Hematopoietic multipotent progenitor cell treated with erythropoietin and hydrocortisone succinate and interleukin-3 and kit ligand, for 8 days (in vitro differentiated cells): ENCODE measurements at regions not wholly inside any gene's neighbourhood (a gene's known extent, or its start where the extent isn't known, plus 50 kb on each side); places are given as distances from the start of the nearest gene placed in this dataset.
A peak's percentile ranks its signal among the peaks of the same experiment; 100 is the strongest.
"Not testable (repeated sequence)": the region's sequence is repeated elsewhere in the genome, so short reads cannot be mapped to it uniquely, and the experiment has no call there.

Experiments
- DNase-seq: peaks from one replicate; pipeline ENCODE4 v3.0.0-alpha.2; 2015

DNA sequence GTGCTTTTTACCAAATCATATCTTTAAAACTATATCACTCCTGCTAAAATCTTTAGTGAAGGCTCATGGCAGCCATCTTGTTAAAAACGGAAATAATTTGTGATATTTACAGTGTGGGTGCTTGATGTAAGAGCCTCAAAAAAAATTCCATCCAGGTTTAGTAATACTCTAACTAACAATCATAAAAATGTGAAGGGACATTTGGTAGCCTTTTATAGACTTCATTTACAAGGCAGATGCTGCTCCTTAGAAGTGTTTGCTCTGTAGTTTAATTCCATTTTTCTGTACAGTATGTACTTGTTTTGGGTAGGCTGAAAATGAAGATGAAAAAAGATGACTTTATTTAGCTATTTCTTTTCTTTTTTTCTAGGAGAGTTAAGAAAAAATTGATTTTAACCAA lies 525.0 kb downstream of the ZEB2 start:
- DNase-seq, result no peak

DNA sequence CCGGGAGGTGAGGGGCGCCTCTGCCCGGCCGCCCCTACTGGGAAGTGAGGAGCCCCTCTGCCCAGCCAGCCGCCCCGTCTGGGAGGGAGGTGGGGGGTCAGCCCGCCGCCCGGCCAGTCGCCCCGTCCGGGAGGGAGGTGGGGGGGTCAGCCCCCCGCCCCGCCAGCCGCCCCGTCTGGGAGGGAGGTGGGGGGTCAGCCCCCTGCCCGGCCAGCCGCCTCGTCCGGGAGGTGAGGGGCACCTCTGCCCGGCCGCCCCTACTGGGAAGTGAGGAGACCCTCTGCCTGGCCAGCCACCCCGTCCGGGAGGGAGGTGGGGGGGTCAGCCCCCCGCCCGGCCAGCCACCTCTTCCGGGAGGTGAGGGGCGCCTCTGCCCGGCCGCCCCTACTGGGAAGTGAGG lies 528.3 kb downstream of the ZEB2 start:
- not testable (repeated sequence) for DNase-seq

DNA sequence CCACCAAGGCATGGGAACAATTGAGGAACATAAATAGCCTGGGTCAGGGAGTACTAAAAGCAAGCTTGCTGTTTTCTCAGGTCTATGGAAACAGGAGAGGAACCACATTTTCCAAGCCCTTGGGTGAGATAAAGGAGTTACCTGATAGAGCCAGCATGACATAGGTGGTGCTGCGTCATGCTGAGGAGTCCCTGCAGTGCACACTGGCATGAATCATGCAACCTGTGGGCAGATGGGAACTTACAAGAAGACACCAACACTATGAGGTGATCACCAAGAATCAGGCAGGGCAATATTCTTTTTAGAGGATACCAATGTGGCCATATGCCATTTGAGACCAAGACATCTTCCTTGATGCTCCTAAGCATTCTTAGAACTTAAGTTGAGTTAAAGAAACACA lies 531.8 kb downstream of the ZEB2 start:
- DNase-seq, result no peak

DNA sequence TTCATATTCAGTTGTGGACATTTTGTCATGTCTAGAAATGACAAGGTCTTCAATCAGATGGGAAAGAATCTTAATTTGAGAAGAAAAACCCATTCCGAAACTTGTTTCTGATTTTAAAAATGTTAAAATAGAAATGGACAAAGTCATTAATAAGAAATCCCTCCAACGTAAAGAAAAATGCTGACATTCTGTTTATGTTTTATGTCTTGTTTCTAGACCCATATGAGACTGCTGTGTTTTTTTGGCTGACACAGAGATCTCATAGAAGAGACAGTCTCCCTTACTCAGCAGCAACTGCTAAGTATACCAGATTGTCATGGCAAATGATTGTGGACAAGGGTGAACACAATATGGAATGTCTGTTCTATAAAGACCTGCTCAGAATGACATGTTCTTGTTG lies 538.5 kb downstream of the ZEB2 start:
- no peak for DNase-seq

DNA sequence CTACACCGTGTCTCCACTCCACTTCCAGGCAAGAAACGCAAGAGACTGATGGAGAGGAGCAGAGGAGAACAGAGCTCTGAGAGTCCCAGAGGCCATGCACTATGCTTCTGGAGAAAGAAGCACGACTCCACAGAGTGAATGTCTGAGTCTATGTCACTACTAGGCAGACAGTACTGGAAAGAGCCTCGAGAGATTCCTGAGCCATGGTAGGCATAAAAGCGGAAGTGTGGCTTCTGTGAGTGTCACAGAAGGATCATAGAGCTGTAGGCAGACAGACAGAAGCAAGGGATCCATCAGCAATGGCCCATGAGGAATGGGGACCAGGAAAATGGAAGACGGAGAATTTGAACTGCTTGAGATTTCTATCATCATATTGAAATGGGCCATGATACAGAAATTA lies 542.6 kb downstream of the ZEB2 start:
- no peak for DNase-seq

DNA sequence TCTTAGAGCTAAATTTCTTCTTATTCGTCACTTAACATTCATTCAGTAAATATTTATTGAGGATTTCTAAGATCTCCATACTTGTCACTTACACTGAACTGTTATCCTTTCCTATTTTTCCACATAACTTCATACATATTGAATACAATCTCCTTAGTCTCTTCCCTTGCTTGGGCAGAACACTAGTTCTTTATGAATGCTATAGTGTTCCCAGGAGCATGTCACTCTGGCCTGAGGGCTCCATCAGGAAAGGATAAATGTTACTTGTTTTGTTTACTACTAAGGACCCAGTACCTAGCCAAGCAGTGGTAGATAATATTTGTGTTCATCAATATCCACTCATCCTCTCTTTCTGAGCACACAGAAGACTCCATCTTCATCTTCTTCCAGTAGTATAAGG lies 544.7 kb downstream of the ZEB2 start:
- DNase-seq, result no peak

DNA sequence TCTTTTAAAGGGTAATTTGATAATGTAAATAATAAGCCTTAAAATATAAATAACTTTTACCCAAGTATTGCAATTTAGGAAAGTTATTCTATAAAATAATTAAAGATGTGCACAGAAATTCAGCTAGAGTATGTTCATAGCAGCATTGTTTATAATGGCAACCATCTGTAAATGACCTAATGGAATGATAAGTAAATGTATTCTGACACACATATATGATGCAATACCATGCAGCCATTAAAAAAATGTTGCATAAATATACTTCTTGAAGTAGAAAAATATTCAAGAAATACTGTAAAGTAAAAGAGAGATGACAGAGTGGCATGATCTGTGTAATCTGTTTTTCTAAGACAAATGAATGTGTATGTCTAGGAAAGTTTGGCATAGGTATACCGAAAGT lies 545.7 kb downstream of the ZEB2 start:
- DNase-seq, result no peak

DNA sequence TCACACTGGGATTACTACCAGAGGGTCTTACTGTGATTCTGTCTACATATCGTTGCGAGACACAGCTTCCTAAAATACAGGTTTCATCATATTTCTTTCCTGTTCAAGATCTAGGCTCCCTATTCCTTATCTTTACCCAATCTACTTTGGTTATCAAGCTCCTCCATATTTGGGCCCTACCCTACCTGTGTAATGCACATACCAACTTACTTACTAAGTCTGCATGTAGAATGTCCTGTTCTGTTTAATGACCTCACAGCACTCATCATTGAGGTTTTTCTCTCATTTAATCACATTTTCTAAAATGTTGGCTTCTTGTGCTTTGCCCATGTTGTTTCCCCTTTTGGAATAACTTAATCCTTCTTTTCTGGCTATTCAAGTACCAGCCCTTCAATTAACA lies 551.1 kb downstream of the ZEB2 start:
- DNase-seq, result no peak

DNA sequence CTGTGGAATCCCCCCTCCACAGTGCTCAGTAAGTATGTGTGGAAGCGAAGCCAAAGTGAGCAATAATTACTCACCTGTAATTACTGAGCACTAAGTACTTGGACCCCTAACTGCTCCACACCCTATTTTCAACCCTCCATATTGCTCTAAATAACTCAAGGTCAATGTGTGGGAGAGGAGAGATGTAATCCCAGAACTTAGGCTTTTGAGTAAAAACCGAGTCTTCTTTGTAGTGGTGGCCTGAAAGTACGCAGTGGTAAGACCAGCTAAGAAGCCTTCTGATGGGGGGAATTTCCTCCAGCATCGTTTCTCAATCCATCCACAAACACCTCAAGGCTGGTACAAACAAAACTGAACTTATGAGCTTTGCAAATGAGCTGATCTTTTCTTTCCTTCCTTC lies 551.6 kb downstream of the ZEB2 start:
- no peak for DNase-seq

DNA sequence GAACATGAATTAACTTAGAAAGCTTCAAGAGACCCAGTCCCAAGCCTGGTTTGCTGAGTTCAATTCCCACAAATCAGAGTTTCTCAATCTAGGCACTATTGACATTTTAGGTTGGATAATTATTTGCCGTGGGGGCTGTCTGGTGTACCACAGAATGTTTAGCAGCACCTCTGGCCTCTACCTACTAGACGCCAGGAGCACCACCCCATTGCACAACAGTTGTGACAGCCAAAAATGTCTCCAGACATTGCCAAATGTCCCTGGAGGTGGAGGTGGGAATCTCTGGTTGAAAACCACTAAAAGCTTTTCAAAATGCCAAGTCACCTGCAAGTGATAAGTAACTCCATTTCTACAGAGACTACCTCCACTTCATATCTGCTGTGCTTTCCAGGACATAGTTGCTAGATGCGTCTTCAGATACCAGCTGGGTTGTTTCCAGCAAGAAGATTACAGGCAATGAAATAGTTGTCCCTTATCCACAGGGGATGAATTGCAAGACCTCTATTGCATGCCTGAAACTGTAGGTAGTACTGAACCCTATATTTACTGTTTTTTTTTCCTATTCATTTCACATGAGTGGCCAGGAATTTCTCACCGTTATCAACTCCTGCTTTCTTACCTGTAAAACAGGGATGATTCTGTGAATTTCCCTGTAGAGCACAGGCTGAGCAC lies 554.3 kb downstream of the ZEB2 start:
- DNase-seq, result no peak

DNA sequence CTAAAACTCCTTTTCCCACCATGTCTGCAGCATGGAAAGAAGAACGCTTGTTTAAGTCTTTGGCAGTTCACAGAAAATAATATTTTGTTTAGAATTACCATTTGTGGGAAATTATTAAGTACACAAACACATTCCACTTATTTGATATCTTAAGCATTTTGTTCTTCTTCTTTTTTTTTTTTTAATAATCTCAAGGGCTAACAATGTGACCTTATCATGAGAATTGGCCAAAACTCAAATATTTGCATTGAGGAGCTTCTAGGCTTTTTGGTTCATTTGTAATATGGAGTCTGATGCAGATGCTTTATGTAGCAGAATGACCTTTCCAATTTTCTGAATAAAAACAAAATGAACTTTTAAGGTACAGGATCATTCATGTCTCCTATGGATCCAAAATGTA lies 555.0 kb downstream of the ZEB2 start:
- no peak for DNase-seq

DNA sequence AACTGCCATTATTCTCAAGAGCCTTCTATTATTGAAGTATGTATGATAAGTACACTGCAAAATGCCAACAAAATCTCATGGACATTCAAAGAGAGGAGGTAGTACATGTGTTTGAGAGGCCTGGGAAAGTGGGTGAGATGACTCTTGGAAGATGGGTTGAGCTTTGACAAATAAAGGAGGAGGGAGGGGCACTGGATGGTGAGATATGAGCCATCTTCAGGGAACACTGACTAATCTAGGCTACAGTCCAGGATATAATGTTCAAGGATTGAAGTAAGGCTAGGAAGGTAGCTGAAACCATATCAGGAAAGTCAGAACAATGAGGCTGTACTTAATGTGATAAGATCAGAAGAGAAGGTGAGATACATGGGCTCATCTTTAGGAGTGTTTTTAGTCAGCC lies 559.7 kb downstream of the ZEB2 start:
- DNase-seq, result no peak

DNA sequence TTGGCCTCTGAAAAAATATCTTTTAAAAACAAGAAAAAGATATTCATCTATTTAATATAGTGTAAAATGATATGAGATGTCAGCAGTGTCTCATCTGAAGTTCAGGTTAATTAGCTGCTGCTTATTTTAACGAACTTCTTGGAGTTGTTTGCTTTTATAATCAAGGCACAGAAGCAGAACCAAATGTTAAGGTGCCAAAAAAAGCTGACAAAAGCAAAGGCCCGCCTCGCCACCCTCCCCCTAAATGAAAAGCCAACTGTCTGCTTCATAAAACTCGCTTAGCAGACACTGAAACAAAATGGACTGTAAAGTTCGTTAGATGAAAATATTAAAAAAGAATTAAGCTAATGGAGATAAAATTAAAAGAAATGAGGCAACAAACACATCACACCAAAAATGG lies 562.6 kb downstream of the ZEB2 start:
- DNase-seq, result no peak

DNA sequence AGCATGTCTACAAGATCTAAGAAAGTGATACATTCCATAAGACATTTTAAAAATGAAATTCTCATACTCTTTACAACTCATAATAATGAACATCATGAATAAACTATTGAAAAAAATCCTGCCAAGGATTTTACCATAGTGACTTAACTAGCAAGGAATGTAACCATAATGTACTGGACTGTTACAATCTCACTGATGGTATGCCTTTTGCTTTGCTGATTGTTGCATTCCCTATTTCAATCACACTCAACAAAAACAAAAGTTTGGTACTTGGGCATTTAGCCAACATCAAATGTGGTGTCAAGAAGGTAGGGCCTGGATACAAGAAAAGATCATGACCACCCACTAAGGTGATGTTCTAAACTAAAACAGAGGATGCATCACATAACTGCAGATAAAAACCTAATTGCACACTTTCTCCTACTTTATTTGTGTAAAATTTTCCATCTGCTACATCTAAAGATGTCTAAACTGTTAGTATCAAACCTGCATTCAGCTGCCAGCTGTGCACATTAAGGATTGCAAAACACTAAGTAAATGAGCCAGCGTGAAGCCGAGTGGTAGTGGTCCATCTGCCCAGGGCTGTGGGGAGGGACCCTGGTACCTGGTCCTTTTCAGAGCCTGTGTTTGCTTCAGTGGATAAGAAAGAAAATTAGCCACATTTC lies 564.4 kb downstream of the ZEB2 start:
- DNase-seq, result no peak

DNA sequence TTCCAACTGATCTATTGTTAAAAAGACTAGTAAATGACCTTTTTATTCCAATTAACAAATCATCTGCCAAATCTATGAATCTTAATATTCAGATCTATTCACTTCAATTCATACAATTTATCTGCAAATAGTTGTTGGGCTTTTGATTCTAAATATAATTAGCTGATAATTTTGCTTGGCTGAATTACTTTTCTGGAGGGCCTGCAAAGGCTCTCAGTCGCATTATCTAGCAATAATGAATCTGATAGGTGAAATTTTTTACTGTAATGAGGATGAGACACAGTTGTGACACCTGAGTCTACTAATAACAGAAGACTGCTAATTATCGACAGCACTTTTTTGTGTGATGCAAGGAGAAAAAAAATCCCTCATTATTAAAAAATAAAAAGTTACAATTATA lies 565.1 kb downstream of the ZEB2 start:
- no peak for DNase-seq

DNA sequence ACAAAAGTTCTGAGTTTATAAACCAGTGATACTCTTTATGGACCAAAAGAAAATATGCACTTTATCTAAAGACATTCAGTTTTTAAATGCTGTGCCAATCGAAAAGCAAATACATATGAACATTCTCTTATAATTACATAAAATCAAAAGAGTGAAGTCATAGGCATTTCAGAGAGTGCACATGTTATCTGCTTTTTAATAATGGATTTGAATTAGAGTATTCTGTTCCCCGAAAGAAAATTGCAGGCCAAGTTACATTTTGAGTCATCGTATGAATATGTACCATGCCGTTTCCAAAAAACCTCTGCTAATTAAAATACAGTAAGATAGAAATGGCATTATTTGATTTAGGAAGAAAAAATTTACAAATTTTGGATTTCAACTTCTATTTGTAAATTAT lies 565.7 kb downstream of the ZEB2 start:
- DNase-seq, result no peak

DNA sequence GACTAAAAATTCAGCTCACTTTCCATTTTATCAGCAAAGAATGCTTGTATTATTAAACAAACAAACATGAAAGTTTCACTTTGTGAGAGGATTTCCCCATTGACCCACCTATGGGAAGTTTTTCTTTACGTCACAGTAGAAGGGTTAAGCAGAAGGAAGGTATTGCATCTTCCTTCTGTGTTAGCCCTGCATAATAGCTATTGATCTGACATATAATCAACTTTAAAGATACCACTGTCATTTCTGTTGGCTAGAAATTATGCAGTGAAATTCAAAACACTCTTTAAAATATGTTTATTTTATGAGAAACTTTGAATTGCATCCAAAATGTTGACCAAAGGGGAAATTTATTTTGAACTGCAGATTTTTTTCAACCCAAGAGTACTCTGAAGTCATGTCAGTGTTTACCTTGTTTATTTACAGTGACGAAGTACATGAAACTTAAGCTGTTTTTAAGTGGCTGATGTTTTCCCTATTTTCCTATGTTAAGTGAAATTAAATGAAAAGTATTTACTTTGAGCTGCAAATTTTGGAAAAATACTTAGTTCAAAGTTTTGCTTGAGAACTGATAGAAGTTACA lies 566.4 kb downstream of the ZEB2 start:
- DNase-seq, result no peak

DNA sequence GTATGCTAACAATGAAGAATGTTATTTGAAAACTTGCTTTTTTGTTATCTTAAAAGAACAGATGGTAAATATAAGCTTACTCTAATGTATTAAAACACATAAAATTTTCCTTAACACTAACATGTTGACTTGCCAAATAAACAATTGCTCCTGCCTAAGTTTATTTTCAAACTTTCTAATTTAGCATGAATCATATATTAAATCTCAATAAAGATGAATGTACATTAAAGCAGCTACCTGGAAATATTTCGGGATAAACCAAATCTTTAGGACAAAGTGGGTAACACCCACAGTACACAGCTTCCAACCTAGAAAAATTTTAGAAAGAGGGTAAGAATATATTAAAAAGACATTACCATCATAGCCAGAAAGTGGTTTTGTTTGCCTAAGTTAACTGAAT lies 567.4 kb downstream of the ZEB2 start:
- DNase-seq, result no peak

DNA sequence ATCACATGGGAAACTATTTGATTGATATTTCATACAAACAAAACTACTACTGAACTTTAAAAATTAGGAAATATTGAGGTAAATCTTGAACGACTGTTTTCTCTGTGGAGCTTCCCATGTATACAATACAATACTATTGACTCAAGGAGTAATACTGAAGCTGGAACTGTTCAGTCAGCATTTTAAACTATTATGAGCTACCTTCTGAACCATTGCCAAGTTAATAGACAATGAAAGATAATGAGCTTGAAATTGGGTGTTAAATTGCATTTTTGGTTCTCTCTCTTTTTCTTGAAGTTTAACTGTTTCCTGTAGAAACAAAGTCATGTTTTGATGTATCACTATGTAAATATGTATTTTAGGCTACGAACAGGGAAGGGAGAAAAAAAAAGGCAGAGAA lies 569.2 kb downstream of the ZEB2 start:
- DNase-seq, result peak; percentile 6

DNA sequence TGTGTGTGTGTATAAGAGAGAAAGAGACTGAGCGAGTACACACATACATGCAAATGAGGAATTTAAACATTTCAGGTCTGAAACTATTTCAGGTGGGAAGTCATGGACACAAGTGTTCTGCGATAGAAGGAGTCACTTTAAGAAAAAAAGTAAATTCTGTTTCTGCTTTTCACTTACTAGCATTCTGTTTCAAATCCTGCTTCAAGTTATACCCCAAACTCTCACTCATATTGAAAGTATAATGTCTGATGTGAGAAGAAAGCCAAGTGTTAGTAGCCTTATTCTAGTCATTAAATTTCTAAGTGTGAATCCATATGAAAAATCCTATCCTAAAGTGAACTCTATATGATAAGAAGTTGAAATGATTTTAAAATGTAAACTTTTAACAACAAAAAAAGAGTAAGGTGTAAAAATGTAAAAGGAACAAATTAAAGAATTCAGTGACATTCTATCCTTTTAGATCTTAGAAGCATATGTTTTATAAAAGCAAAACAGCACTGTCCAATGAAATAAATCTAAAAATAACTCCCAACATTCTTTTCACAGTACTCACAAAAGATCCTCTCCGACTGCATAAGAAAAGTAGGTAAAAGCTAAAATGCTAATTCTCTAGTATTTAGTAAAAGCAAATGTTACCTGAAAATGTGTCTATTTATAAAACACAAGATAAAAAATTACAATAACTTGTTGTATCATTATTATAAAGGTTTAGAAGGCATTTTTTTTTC lies 570.6 kb downstream of the ZEB2 start:
- no peak for DNase-seq

DNA sequence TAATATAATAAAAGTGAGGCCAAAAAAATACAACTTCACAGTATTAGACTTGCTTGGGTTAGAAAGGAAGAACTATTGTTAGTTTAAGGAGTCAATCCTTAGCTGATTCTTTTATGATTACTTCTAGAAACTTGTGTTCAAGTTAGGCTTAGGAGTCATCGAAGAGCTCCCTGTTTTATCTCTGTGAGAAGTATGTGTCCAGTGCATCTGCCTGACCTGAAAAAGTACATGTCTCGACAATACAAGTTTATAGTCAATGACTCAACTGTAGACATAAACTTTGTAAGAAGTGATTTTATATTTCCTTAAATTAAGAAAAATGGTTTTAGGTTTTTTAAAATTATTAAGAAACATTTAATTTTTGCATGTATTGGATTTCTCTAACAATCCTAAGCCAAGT lies 571.2 kb downstream of the ZEB2 start:
- DNase-seq, result no peak

DNA sequence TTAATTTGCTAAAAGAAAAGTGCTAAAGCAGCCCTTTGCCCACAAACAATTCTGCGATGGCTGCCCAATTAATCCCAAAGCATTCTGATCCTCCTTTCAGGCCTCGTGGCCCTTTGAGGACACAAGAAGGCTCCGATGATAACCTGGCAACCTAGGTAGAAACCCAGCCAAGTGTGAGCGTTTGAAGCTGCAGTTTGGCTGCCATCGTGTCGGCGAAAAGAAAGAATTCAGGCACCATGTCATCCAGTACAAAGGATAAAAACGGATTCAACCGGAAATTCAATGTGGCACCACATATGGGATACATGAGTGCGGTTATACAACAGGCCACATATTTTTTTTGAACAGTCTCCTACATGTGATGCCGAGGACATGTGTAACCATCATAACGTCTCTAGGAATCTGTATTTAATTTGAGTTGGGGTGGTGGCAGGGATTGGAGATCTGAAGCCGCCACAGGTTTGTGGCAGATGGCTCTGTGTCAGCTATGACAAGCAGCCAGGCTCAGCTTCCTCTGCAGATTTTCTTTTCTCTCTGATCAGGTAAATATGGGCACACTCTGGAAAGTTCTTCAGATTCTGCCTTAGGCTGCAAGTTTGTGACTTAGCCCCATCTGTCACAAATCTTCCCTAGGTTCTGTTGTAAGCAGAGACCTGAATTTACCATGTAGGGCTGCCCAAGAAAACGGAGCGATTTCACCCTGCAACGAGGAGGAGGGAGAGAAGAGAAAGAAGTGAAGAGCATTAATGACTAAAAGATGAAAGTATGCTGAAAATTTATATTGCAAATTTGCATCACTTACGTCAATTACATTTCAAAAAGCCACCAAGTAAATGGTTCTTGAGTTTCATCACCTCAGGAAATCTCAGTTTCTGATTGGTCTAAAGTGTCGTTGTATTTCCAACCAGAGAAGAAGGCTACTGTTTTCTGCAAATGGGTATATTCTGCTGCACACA lies 573.2 kb downstream of the ZEB2 start:
- no peak for DNase-seq

DNA sequence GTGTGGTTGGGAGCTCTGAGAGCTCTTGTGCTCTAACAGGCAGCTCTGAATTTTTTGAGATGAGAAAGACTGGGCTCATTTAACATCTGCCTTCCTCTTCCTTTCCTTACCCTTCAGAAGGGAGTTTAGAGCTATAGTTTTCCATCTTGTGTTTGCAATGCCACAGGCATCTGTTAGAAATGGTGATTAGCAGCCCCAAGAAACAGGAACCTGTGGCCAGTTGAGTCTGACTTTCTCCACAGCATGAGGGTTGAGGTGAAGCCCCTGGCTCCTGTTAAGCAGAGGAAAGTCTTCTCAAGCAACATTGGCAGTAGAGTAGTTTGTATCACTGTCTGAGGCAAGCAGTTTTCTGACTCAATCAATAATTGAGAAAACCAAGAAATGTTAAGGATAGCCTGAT lies 577.4 kb downstream of the ZEB2 start:
- DNase-seq, result no peak
